ENCODE measurements at regions not wholly inside any gene's neighbourhood (a gene's known extent, or its start where the extent isn't known, plus 50 kb on each side); places are given as distances from the start of the nearest gene placed in this dataset.

- H3K9me3 ChIP-seq, result no peaks in the 10 kb centered on the region
- H3K27me3 ChIP-seq, result no peaks in the 10 kb centered on the region
- no peak for DNase-seq (ENCODE audit: extremely low spot score)
- no peaks in the 10 kb centered on the region for H3K36me3 ChIP-seq
- WGBS, result 96% methylated on average over 1 of the region's 1 CpG
- H3K27ac ChIP-seq (replicated peaks in 1 of 4), result no peak overlapping the region
- H3K4me1 ChIP-seq, result no peaks in the 10 kb centered on the region
- intact Hi-C loops (cut with DNase I), result no loop called here
- H3K4me3 ChIP-seq, result no peak overlapping the region
- TF ChIP-seq EP300 (IDR thresholded peaks at IDR 0.05) (no peak), POLR2AphosphoS5 (IDR thresholded peaks at IDR 0.05) (no peak), POLR2A (IDR thresholded peaks at IDR 0.05; ENCODE audit: low read depth) (no peak), CTCF (IDR thresholded peaks at IDR 0.05) (no peak)
Measured at GRCh38 chr4:166229799-166230198, 356.8 kb downstream of the TLL1 start.

GRCh38 chr4:166230841-166231240 lies 357.8 kb downstream of the TLL1 start:
- no peak for DNase-seq (ENCODE audit: extremely low spot score)
- H3K27me3 ChIP-seq, result no peaks in the 10 kb centered on the region
- H3K27ac ChIP-seq (replicated peaks in 1 of 4), result no peak overlapping the region
- 83% methylated on average over 1 of the region's 1 CpG for WGBS
- no peaks in the 10 kb centered on the region for H3K36me3 ChIP-seq
- TF ChIP-seq EP300 (IDR thresholded peaks at IDR 0.05), result no peak
- no peaks in the 10 kb centered on the region for H3K9me3 ChIP-seq
- no peaks in the 10 kb centered on the region for H3K4me1 ChIP-seq
- intact Hi-C loops (cut with DNase I), result no loop called here
- no peak overlapping the region for H3K4me3 ChIP-seq

- DNase-seq (ENCODE audit: extremely low spot score), result no peak
- intact Hi-C loops (cut with DNase I), result no loop called here
- H3K27me3 ChIP-seq, result no peaks in the 10 kb centered on the region
- TF ChIP-seq EP300 (IDR thresholded peaks at IDR 0.05), result no peak
- TF ChIP-seq CTCF (IDR thresholded peaks at IDR 0.05), result no peak
- TF ChIP-seq POLR2AphosphoS5 (IDR thresholded peaks at IDR 0.05), result no peak
- no peak for TF ChIP-seq POLR2A (IDR thresholded peaks at IDR 0.05; ENCODE audit: low read depth)
- H3K27ac ChIP-seq (replicated peaks in 1 of 4), result no peak overlapping the region
- no peaks in the 10 kb centered on the region for H3K4me1 ChIP-seq
- H3K4me3 ChIP-seq, result no peak overlapping the region
- H3K36me3 ChIP-seq, result no peaks in the 10 kb centered on the region
- no peaks in the 10 kb centered on the region for H3K9me3 ChIP-seq
- whole genome bisulfite sequencing, result 79% methylated on average over 4 of the region's 4 CpGs
Measured at GRCh38 chr4:166239354-166239753, 366.3 kb downstream of the TLL1 start.

GRCh38 chr4:166252487-166253402 lies 379.7 kb downstream of the TLL1 start:
- DNase-seq (ENCODE audit: extremely low spot score), result no peak
- WGBS, result 76% methylated on average over 4 of the region's 4 CpGs
- Histone ChIP-seq H3K9me3 (no peaks in the 10 kb centered on the region), H3K27me3 (no peaks in the 10 kb centered on the region), H3K36me3 (no peaks in the 10 kb centered on the region), H3K4me1 (no peaks in the 10 kb centered on the region), H3K27ac (replicated peaks in 1 of 4) (no peak overlapping the region), H3K4me3 (no peak overlapping the region)
- TF ChIP-seq EP300 (IDR thresholded peaks at IDR 0.05) (no peak), POLR2AphosphoS5 (IDR thresholded peaks at IDR 0.05) (no peak), CTCF (IDR thresholded peaks at IDR 0.05) (peak in 2 of 3 experiments; percentile 40 to 54)
- intact Hi-C loops (cut with DNase I), result loop anchor here (5.0 kb wide), 1 partner anchor 85 kb away; no protein-coding TSS in a partner anchor

- 92% methylated on average over 2 of the region's 2 CpGs for WGBS
- Histone ChIP-seq H3K4me3 (no peak overlapping the region), H3K27me3 (no peaks in the 10 kb centered on the region), H3K9me3 (no peaks in the 10 kb centered on the region), H3K27ac (replicated peaks in 1 of 4) (no peak overlapping the region), H3K4me1 (no peaks in the 10 kb centered on the region), H3K36me3 (no peaks in the 10 kb centered on the region)
- intact Hi-C loops (cut with DNase I), result no loop called here
- DNase-seq (ENCODE audit: extremely low spot score), result no peak
- TF ChIP-seq POLR2A (IDR thresholded peaks at IDR 0.05; ENCODE audit: low read depth) (no peak), POLR2AphosphoS5 (IDR thresholded peaks at IDR 0.05) (no peak), EP300 (IDR thresholded peaks at IDR 0.05) (no peak), CTCF (IDR thresholded peaks at IDR 0.05) (no peak)
Measured at GRCh38 chr4:166257276-166257675, 384.2 kb downstream of the TLL1 start.

Measured in esophagus muscularis mucosa (tissue), 4 donors.